Hepatocyte (in vitro differentiated cells): ENCODE measurements at regions not wholly inside any gene's neighbourhood (a gene's known extent, or its start where the extent isn't known, plus 50 kb on each side); places are given as distances from the start of the nearest gene placed in this dataset.

Experiments
- DNase-seq: peaks from one replicate; pipeline ENCODE4 v3.0.0-alpha.2; 2016; ENCODE audit warnings: low spot score
- H2AFZ ChIP-seq: fragments of 200-600 bp; sonication (generic); 2 replicates; pipeline ENCODE4 v1.6.0; 2016; ENCODE audit warnings: antibody characterized with exemption, mild to moderate bottlenecking
- H3K27ac ChIP-seq: fragments of 200-600 bp; sonication (generic); 2 replicates; pipeline ENCODE4 v1.5.1; 2016; ENCODE audit warnings: mild to moderate bottlenecking
- H3K27me3 ChIP-seq: fragments of 200-600 bp; sonication (generic); 2 replicates; pipeline ENCODE4 v1.6.1; 2016
- H3K36me3 ChIP-seq: fragments of 200-600 bp; sonication (generic); replicated peaks from 2 replicates; pipeline ENCODE4 v1.5.1; 2016; ENCODE audit warnings: low read depth; ENCODE audit not compliant: insufficient read depth
- H3K4me1 ChIP-seq: fragments of 200-600 bp; sonication (generic); 2 replicates; pipeline ENCODE4 v1.5.1; 2016; ENCODE audit warnings: mild to moderate bottlenecking, moderate library complexity; ENCODE audit not compliant: insufficient read depth
- H3K4me2 ChIP-seq: fragments of 200-600 bp; sonication (generic); 2 replicates; pipeline ENCODE4 v1.6.0; 2016
- H3K4me3 ChIP-seq: fragments of 200-600 bp; sonication (generic); 2 replicates; pipeline ENCODE4 v1.5.1; 2016; ENCODE audit warnings: mild to moderate bottlenecking
- H3K79me2 ChIP-seq: fragments of 200-600 bp; sonication (generic); 2 replicates; pipeline ENCODE4 v1.6.0; 2017; ENCODE audit warnings: mild to moderate bottlenecking
- H3K9me2 ChIP-seq: fragments of 200-600 bp; sonication (generic); replicated peaks from 2 replicates; pipeline ENCODE4 v1.6.0; 2017; ENCODE audit warnings: mild to moderate bottlenecking; ENCODE audit not compliant: insufficient read depth
- H3K9me3 ChIP-seq: fragments of 200-600 bp; sonication (generic); 2 replicates; pipeline ENCODE4 v1.5.1; 2016; ENCODE audit warnings: low read depth, mild to moderate bottlenecking
- H4K20me1 ChIP-seq: fragments of 200-600 bp; sonication (generic); 2 replicates; pipeline ENCODE4 v1.6.0; 2016; ENCODE audit warnings: mild to moderate bottlenecking; ENCODE audit not compliant: insufficient read depth, poor library complexity, severe bottlenecking
- CTCF ChIP-seq: fragments of 200-600 bp; sonication (generic); IDR thresholded peaks from 2 replicates; pipeline ENCODE4 v1.5.1; 2016; ENCODE audit warnings: antibody characterized with exemption, mild to moderate bottlenecking; ENCODE audit not compliant: poor library complexity
- EZH2 ChIP-seq: fragments of 200-600 bp; sonication (generic); IDR thresholded peaks from 2 replicates; pipeline ENCODE4 v1.6.1; 2016; ENCODE audit warnings: antibody characterized with exemption, mild to moderate bottlenecking, borderline replicate concordance
- EZH2phosphoT487 ChIP-seq: fragments of 200-600 bp; sonication (generic); IDR thresholded peaks from one replicate; pipeline ENCODE4 v1.6.1; 2018; ENCODE audit warnings: antibody characterized with exemption, mild to moderate bottlenecking, low read depth, moderate library complexity; ENCODE audit not compliant: unreplicated experiment, severe bottlenecking
- WGBS: methylation state at CpG from one replicate; pipeline ENCODE4 v1.1.6; 2016; ENCODE audit warnings: low lambda C conversion rate; ENCODE audit errors: missing lambda C conversion rate; 5-methylcytosine and 5-hydroxymethylcytosine counted together

DNA sequence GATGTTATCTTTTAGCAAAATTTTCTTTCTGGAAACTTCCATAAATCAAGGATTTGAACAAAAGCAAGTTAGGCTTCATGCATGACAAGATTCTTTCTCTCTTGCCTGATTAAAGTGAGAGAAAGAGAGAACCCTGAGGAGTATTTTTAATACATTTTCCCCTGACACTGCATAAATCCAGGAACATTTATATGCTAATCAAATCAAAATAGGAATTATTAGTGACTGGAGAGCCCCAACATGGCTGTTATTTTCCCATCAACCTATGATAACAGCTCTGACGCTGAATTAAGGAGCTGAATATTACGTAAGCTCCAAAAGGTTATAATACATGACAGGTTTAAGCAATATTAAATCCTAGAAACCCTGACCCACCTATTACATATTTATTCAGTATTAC, 930.2 kb upstream of the PIK3C3 start:
- TF ChIP-seq CTCF = no peak
- TF ChIP-seq EZH2phosphoT487 = no peak
- no peak for TF ChIP-seq EZH2
- Histone ChIP-seq H3K36me3 (no peaks in the 10 kb centered on the region), H2AFZ (no peak overlapping the region), H3K4me3 (no peak overlapping the region), H3K4me2 (no peak overlapping the region), H3K79me2 (no peaks in the 10 kb centered on the region), H3K27ac (no peak overlapping the region), H4K20me1 (no peaks in the 10 kb centered on the region), H3K27me3 (no peaks in the 10 kb centered on the region), H3K9me3 (no peaks in the 10 kb centered on the region), H3K9me2 (no peaks in the 10 kb centered on the region), H3K4me1 (no peaks in the 10 kb centered on the region)
- DNase-seq = no peak
- WGBS = 97% methylated on average over 2 of the region's 2 CpGs

GRCh38 chr18:41022484-41022883, 932.5 kb upstream of the PIK3C3 start:
- no peaks in the 10 kb centered on the region for H3K79me2 ChIP-seq
- no peak overlapping the region for H3K27ac ChIP-seq
- WGBS = 66% methylated on average over 4 of the region's 4 CpGs
- H2AFZ ChIP-seq = no peak overlapping the region
- H3K36me3 ChIP-seq = no peaks in the 10 kb centered on the region
- H3K4me2 ChIP-seq = no peak overlapping the region
- no peaks in the 10 kb centered on the region for H3K9me2 ChIP-seq
- no peaks in the 10 kb centered on the region for H4K20me1 ChIP-seq
- no peaks in the 10 kb centered on the region for H3K4me1 ChIP-seq
- H3K9me3 ChIP-seq = no peaks in the 10 kb centered on the region
- H3K4me3 ChIP-seq = no peak overlapping the region
- DNase-seq = no peak
- no peaks in the 10 kb centered on the region for H3K27me3 ChIP-seq
- TF ChIP-seq EZH2 (no peak), CTCF (no peak), EZH2phosphoT487 (no peak)

GRCh38 chr18:41021089-41021488, 933.9 kb upstream of the PIK3C3 start:
- Histone ChIP-seq H3K9me2 (no peaks in the 10 kb centered on the region), H4K20me1 (no peaks in the 10 kb centered on the region), H3K4me2 (no peak overlapping the region), H3K4me1 (no peaks in the 10 kb centered on the region), H3K27me3 (no peaks in the 10 kb centered on the region), H3K27ac (no peak overlapping the region), H3K9me3 (no peaks in the 10 kb centered on the region), H2AFZ (no peak overlapping the region), H3K4me3 (no peak overlapping the region), H3K79me2 (no peaks in the 10 kb centered on the region), H3K36me3 (no peaks in the 10 kb centered on the region)
- TF ChIP-seq EZH2phosphoT487 = no peak
- TF ChIP-seq EZH2 = no peak
- no peak for TF ChIP-seq CTCF
- WGBS = 87% methylated on average over 3 of the region's 3 CpGs
- no peak for DNase-seq

DNA sequence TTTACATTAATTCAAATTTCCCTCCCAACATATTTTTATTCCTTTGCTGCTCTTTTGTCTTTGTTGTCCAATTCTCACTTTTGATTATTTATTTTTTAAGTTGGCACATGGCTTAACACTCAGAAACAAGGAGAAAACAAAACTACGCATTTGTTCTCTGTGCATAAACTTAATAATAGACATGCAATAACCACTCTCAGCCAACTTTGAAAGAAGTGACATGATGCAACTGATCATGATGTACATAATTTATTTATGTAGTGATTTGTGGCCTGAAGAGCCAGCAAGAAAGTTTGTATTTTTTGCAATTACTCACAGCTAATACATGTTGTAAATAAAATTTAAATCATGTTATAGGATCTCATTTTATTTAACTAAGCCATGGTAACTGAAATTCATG, 942.8 kb upstream of the PIK3C3 start:
- Histone ChIP-seq H3K36me3 (no peaks in the 10 kb centered on the region), H3K27ac (no peak overlapping the region), H4K20me1 (no peaks in the 10 kb centered on the region), H3K4me3 (no peak overlapping the region), H3K9me2 (no peaks in the 10 kb centered on the region), H3K9me3 (no peaks in the 10 kb centered on the region), H2AFZ (no peak overlapping the region), H3K27me3 (no peaks in the 10 kb centered on the region), H3K4me1 (no peaks in the 10 kb centered on the region), H3K4me2 (no peak overlapping the region), H3K79me2 (no peaks in the 10 kb centered on the region)
- WGBS = 94% methylated on average over 1 of the region's 1 CpG
- no peak for DNase-seq
- TF ChIP-seq CTCF = no peak
- TF ChIP-seq EZH2 = no peak
- TF ChIP-seq EZH2phosphoT487 = no peak
